ENCODE measurements at regions not wholly inside any gene's neighbourhood (a gene's known extent, or its start where the extent isn't known, plus 50 kb on each side); places are given as distances from the start of the nearest gene placed in this dataset.

- ChIA-PET POLR2A (no interaction called here), CTCF (no interaction called here)
- Histone ChIP-seq H3K27ac (ENCODE audit: insufficient read depth, low read depth, low read length) (no peak overlapping the region), H2AFZ (ENCODE audit: low read depth, low read length) (no peak overlapping the region), H3K4me1 (ENCODE audit: control insufficient read depth, extremely low read depth, insufficient read depth, low read length) (no peaks in the 10 kb centered on the region), H3K9me1 (replicated peaks; ENCODE audit: control insufficient read depth, extremely low read depth, insufficient read depth, low read length) (no peaks in the 10 kb centered on the region), H3K27me3 (ENCODE audit: control insufficient read depth in 2 of 2, insufficient read depth in 2 of 2, low read length in 2 of 2) (no peaks in the 10 kb centered on the region), H3K9me3 (replicated peaks; ENCODE audit: control insufficient read depth, insufficient read depth, low read length) (peaks cover 2% of the 10 kb centered on the region), H3K4me2 (ENCODE audit: insufficient read depth, low read length) (no peak overlapping the region), H4K20me1 (replicated peaks; ENCODE audit: control insufficient read depth, extremely low read depth, insufficient read depth, low read length) (no peaks in the 10 kb centered on the region), H3K36me3 (ENCODE audit: control insufficient read depth in 2 of 2, extremely low read depth in 1 of 2, insufficient read depth in 2 of 2, low read length in 2 of 2) (no peaks in the 10 kb centered on the region), H3K79me2 (ENCODE audit: control insufficient read depth, insufficient read depth, low read length) (no peaks in the 10 kb centered on the region), H3K4me3 (replicated peaks in 1 of 3; ENCODE audit: insufficient read depth in 1 of 3, low read depth in 1 of 3, low read length in 3 of 3) (no peak overlapping the region), H3K9ac (replicated peaks; ENCODE audit: extremely low read depth, insufficient read depth, low read length) (no peak overlapping the region)
- no peak for DNase-seq (ENCODE audit: low read depth, low spot score)
- BruUV-seq (replicated peaks) = no TSS peak
- dilution Hi-C loops (cut with MboI; ENCODE audit: extremely low pct_ligation_motif_present, low sequenced_read_pairs) (no loop called here), intact Hi-C loops (cut with micrococcal nuclease) (no loop called here)
- no peak for TF ChIP-seq EZH2 (IDR thresholded peaks at IDR 0.05; ENCODE audit: borderline replicate concordance, low read depth, low read length, severe bottlenecking)
- no peak for TF ChIP-seq CTCF (IDR thresholded peaks at IDR 0.05; ENCODE audit: extremely low read depth in 1 of 2, insufficient read depth in 1 of 2, low read depth in 1 of 2, low read length in 2 of 2)
- TF ChIP-seq GATA2 (IDR thresholded peaks at IDR 0.05; ENCODE audit: insufficient read depth, insufficient read length, low read depth, low read length) = no peak
- TF ChIP-seq POLR2AphosphoS5 (IDR thresholded peaks at IDR 0.05; ENCODE audit: insufficient read depth, low read depth, low read length) = no peak
- no peak for TF ChIP-seq JUN (IDR thresholded peaks at IDR 0.05; ENCODE audit: borderline replicate concordance, insufficient read depth, insufficient read length, low read depth)
- TF ChIP-seq MYC (IDR thresholded peaks at IDR 0.05; ENCODE audit: low read depth, low read length) = no peak
- no peak for FAIRE-seq
Measured at GRCh38 chr13:55234311-55234710, 1906.4 kb upstream of the PRR20A start.
